GM12873 (cell line): ENCODE measurements at regions not wholly inside any gene's neighbourhood (a gene's known extent, or its start where the extent isn't known, plus 50 kb on each side); places are given as distances from the start of the nearest gene placed in this dataset.

Experiments used
- CTCF ChIP-seq: IDR thresholded peaks from 2 replicates; pipeline ENCODE4 v1.5.1; 2012; ENCODE audit warnings: low read depth, mild to moderate bottlenecking, moderate library complexity, low read length, control low read depth; ENCODE audit not compliant: insufficient read depth; ENCODE audit errors: missing control alignments

GRCh38 chr14:101102875-101103274, 199.4 kb upstream of the RTL1 start:
- no peak for TF ChIP-seq CTCF

- TF ChIP-seq CTCF: no peak
Observed at GRCh38 chr14:101103321-101103901, 199.9 kb upstream of the RTL1 start.

- TF ChIP-seq CTCF: no peak
Observed at GRCh38 chr14:101104485-101104884, 201.0 kb upstream of the RTL1 start.

DNA sequence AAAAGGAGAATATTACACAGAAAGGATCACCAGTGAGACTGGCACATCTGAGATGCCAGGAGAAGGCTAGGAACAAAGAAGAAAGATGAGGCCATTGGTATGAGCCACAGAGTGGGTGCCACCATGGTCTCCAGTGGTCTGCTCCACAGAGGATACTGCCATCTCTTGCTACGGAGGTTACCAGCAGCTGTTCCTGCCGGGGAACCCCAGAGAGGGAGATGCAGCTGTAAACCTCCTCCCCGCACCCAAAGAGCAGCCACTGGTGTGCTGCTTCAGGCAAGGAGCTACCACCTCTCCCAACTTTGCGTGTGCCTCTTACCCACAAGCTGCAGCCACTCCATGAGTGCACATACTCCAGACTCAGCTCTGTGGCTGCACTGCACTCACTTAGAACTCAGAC, 201.5 kb upstream of the RTL1 start:
- TF ChIP-seq CTCF: no peak

DNA sequence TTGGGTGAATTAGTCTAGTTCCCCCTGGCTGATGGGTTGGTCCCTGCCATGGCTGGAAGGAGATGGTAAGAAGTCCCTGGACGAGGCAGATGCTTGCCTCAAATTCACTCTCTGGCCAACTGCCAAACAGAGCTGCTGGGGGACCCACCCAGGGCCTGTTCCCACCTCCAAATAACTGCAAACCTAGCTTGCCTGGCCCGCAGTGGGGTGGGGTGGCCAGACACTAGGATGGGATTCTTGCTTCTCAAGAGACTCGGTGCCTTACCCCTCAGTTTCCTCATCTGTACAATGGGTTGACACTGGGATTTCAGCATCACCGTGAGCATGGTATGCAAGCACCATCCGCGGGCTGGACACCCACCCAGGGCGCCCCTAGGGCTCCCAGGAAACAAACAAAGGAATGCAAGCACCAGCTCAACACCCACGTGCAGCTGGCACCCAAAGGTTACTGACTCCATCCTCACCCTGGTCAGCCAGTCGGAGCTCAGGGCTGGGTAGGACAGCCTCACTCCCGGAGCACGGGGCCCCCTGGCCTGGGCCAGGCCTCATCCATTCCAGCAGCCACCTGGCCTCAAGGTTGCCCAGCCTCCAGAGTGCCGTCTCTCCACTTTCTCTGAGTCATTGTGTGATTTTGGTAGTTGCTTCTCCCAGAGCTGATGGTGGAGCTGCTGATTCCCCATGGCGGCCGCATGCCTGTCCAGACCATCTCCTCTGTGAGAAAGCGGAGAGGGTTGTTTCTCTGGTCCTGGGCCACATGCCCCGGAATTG, 205.2 kb upstream of the RTL1 start:
- no peak for TF ChIP-seq CTCF

GRCh38 chr14:101109347-101109638, 205.8 kb upstream of the RTL1 start:
- no peak for TF ChIP-seq CTCF

DNA sequence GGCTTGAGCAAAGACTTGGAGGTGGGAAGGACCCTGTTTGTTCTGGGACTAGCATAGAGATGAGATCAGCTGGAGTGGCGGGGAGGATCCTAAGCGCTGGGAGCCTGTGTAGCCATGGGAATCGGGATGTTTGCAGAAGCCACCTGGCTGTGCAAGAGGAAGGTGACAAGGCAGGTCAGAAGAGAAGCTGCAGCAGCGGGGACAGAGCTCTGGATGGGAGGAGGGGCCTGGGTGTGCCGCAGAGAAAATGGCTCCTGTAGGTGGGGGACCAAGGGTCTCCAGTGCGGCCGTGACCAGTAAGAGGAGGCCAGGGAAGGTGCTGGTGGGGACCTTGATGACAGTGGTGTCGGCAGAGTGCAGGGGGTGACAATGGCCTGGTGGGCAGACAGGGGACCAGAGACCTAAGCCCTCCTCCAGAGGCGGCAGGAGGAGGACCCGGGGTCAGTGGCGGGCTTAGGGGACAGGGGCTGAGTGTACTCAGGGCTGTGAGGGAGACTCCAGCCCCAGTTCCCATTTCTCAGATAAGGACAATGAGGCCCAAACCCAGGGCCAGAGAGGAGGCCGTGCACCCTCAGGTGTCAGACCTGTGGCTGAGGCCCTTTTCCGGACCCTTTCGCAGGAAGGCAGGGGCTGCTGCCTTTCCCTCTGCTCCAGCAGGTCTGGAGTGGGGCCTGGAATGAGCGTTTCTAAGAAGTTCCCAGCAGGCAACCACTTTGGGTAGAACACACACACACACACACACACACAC, 206.6 kb upstream of the RTL1 start:
- no peak for TF ChIP-seq CTCF
